ENCODE measurements at regions not wholly inside any gene's neighbourhood (a gene's known extent, or its start where the extent isn't known, plus 50 kb on each side); places are given as distances from the start of the nearest gene placed in this dataset.
"Not testable (repeated sequence)": the region's sequence is repeated elsewhere in the genome, so short reads cannot be mapped to it uniquely, and the experiment has no call there.

GRCh38 chr1:21385022-21385421 lies 54.9 kb upstream of the NBPF3 start:
- no peak for DNase-seq

DNA sequence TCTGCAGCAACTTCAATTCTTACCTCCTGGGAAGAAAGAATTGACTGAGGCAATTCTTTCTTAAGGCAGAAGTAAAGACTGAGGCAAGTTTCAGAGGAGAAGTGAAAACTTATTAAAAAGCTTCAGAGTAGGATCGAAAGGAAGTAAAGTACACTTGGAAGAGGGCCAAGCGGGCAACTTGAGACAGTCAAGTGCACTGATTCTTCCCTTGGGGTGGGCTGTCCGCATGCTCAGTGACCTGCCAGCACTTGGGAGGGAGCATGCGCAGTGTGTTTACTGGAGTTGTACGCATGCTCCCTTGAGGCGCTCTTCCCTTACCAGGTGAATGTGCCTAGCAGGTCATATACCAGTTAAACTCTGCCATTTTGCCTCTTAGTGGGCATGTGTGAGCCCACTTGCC lies 55.3 kb upstream of the NBPF3 start:
- DNase-seq = no peak

DNA sequence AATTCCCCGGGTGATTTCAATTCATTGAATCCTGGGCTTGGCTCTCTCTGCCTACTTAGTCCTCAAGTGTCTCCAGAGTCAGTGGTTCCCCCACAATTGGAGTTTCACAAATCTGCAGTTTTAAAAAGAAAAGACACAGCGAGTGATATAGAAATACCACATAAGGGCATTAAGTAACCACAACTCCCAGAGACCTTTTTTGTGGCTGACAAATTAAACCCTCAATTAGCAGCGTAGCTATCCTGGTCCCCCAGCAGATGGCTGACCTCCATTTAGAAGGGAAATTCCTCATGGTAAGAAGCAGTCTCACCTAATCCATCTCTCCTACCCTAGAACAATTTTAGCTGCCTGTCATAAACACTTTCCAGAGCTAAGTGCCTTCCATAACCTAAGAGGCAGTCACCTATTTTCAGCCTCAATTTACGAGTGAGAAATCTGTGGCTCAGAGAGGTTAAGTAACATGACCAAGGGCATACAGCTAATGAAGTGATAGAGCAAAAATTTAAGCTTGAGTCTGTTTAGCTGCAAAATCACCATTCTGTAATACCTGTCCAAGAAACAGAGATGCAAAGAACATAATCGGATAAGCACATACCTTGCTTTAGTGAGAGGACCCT lies 56.0 kb upstream of the NBPF3 start:
- DNase-seq = peak; percentile 2

- DNase-seq = no peak
Observed at GRCh38 chr1:21381354-21381753, 58.6 kb upstream of the NBPF3 start.

GRCh38 chr1:21380147-21380546 lies 59.8 kb upstream of the NBPF3 start:
- not testable (repeated sequence) for DNase-seq

GRCh38 chr1:21379571-21379970 lies 60.4 kb upstream of the NBPF3 start:
- DNase-seq = no peak

- no peak for DNase-seq
Observed at GRCh38 chr1:21378705-21379494, 61.0 kb upstream of the NBPF3 start.

- DNase-seq = no peak
Observed at GRCh38 chr1:21372383-21372782, 67.6 kb upstream of the NBPF3 start.

DNA sequence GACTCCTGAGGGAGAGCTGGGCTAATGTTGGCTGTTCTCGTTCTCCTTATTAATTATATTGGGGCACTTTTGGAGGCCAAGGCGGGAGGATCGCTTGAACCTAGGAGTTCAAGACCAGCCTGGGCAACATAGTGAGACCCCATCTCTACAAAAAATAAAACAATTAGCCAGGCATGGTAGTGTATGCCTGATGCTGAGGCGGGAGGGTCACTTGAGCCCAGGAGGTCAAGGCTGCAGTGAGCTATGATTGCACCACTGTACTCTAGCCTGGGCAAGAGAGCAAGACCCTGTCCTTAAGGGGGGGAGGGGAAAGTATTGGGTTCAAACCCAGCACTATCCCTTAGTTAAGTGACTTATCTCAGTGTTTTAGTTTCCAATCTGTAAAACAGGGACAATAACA lies 70.0 kb upstream of the NBPF3 start:
- no peak for DNase-seq

DNA sequence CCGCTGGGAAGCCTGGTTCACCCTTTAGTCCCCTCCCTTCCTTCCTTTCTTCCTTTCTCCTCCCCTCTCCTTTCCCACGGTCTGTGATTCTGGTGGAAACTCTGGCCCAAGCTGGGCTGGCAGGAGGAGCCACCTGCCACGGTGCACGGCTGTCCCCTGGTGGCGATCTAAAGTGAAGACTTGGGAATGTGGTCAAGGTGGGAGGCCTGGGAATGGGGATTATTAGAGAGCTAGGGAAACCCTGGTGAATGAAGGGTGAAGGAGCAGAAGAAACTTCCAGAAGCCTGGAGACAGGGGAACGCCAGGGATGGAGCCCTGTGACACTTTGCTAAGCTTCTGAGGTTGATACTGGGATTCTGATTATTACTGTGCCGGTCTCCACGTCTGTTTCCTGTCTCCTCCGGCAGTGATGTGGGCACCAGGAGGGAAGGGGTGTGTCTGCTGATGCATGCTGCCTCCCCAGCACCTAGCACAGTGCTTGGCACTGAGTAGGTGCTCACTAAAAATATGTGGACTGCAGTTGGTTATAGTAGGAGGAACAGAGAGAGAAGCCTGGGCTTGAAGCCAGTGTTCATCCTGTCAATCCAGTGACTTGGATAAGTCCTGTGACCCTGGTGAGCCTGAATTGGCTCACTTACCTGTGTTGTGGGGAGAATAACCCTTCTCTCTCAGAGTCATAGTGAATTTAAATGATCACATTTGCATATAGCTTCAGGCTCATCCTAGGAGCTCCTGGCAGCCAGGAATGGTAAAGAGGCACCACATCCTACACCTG lies 71.2 kb upstream of the NBPF3 start:
- DNase-seq = peak; percentile 52

DNA sequence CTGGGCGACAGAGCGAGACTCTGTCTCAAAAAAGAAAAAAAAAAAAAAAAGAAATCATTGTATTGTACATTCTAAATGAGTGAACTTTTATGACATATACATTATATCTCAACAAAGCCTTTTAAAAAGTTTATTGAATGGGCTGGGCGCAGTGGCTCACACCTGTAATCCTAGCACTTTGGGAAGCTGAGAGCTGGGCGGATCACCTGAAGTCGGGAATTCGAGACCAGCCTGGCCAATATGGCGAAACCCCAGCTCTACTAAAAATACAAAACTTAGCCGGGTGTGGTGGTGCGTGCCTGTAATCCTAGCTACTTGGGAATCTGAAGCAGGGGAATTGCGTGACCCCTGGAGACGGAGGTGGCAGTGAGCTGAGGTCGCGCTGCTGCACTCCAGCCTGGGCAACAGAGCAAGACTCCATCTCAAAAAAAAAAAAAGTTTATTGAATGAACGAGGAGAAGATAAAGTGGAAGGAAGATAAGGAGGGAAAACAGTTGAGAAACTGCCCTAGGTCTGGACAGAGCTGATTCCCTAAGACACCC lies 71.9 kb upstream of the NBPF3 start:
- not testable (repeated sequence) for DNase-seq

DNA sequence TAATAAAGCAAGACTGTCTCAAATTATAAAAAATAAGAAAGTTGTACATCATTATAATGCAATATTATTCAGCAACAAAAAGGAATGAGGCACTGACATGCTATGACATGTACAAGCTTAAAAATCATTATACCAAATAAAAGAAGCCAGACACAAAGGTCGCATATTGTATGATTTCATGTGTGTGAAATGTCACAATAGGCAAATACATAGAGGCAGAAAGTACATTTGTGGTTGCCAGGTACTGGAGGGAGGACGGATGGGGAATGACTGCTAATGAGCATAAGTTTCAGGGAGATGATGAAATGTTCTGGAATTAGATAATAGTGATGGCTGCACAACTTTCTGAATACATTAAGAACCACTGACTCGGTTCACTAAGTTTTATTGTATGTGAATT lies 73.6 kb upstream of the NBPF3 start:
- no peak for DNase-seq

DNA sequence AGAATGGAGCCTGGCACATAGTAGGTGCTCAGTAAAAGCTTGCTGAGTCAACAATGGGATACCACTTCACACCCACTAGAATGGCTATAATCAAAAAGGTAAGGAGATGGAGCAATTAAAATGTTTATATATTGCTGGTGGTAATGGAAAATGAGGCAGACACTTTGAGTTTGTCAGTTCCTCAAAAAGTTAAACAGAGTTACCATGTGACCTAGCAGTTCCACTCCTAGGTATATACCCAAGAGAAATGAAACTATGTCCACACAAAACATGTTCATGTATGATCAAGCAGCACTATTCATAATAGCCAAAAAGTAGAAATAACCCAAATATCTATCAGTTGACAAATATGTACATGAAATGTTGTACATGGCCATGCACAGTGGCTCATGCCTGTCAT lies 74.8 kb upstream of the ECE1 start:
- no peak for DNase-seq

DNA sequence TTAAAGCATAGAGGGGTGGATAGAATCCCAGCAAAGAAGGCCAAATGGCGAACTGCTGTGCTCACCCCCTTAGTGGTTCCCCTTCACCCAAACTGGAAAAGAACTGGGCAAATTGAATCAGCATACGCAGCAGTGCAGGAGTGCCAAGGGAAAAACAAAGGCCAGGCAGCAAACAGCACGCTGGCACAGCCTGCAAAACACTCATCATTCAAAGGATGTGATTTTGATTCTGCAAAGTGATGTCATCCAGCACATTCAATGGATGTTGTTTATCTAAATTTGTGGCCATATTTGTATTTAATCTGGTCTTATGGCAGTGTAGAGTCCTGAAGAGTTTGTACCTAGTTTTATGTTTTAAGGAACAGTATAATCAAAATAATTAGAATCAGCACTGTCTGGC lies 71.8 kb upstream of the ECE1 start:
- no peak for DNase-seq

DNA sequence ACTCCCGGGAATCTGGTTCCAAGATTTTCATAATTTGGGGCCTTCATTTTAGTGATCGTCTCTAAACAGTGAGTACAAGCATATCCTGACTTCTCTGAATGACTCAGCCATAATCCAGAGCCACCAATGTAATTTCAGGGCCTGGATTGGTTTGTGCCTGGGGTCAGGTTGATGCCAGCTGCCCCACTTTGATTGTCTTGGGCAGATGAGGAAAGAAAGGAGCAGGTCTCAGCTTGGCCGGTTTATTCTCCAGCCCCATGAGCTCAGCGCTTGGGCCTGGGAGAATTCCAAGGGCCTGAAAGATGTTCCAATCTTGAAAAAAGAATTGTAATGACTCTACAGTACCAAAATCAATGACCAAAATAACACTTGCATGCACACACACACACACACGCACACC lies 71.2 kb upstream of the ECE1 start:
- no peak for DNase-seq

- DNase-seq = no peak
Observed at GRCh38 chr1:21357161-21357560, 66.9 kb upstream of the ECE1 start.

DNA sequence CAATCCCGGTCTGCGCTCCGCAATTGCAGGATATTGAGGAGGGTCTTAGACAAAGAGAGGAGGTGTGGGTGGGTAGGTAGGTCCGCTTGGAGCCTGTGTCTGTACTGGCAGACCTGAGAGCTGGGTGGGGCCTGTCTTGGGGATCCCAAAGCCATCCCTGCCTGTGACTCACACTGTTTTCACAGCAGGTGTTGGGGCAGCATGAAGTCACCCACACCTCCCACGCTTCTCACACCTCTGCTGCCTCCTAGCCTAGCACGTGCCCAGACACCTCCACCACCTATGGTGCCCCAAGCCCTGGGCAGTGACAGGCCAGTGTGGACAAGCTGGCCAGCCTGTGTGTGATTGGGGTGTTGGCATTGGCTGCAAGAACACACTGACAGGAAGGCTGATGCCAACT lies 65.7 kb upstream of the ECE1 start:
- DNase-seq = no peak

GRCh38 chr1:21352586-21352985 lies 62.3 kb upstream of the ECE1 start:
- no peak for DNase-seq

GRCh38 chr1:21351901-21352300 lies 61.6 kb upstream of the ECE1 start:
- no peak for DNase-seq

- DNase-seq = no peak
Observed at GRCh38 chr1:21350202-21350885, 60.1 kb upstream of the ECE1 start.

GRCh38 chr1:21349693-21350092 lies 59.4 kb upstream of the ECE1 start:
- DNase-seq = no peak

DNA sequence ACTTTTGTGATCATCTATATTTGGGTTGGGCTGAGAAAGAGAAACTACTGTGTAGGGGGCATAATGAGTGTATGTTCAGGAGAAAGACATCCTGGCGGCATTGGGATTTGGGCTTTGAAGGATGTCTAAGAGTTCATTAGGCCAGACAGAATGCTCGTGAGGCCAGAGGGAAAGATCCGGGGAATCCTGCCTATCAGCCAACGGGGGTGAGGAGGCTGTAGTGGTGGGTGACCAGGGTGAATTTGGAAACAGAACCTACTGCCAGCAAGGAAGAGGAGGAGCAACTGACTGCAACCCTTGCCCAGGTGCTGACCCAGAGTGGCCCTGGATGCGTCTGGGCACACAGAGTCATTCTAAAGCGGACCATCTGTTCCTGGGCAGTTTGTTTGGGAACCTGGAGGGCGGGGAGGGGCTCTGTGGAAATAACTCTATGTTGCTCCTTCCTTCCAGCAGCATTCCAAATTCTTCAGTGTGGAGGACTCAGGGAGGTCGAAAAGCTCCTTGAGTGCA lies 56.9 kb upstream of the ECE1 start:
- DNase-seq = no peak

Measured in skin of body (tissue), 1 donor.